GM19467 (cell line): ENCODE measurements at regions not wholly inside any gene's neighbourhood (a gene's known extent, or its start where the extent isn't known, plus 50 kb on each side); places are given as distances from the start of the nearest gene placed in this dataset.

Experiments used
- ATAC-seq: cut with Tn5 transposase; IDR thresholded peaks from one replicate; pipeline ENCODE4 v1.9.1; 2021; ENCODE audit warnings: mild to moderate bottlenecking, moderate library complexity; ENCODE audit not compliant: unreplicated experiment

DNA sequence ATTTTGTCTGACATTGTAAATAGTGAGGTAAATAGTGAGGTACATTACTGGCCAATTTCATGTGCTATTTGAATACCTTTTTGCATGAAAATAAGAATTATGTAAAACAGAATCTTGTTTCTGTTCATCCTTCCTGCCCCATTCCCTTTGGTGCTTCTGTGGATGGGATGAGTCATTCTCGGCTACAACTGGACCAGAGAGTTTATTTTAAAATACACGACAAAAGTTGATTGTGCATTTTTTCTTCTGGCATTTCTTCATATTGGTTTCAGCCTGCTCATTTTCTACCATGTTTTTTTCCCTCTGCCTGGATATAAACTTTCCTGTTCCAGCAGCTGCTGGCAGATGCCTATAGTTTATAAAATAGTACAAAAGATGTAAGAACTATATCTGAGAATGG, 107.5 kb downstream of the CYSLTR2 start:
- no peak for ATAC-seq

DNA sequence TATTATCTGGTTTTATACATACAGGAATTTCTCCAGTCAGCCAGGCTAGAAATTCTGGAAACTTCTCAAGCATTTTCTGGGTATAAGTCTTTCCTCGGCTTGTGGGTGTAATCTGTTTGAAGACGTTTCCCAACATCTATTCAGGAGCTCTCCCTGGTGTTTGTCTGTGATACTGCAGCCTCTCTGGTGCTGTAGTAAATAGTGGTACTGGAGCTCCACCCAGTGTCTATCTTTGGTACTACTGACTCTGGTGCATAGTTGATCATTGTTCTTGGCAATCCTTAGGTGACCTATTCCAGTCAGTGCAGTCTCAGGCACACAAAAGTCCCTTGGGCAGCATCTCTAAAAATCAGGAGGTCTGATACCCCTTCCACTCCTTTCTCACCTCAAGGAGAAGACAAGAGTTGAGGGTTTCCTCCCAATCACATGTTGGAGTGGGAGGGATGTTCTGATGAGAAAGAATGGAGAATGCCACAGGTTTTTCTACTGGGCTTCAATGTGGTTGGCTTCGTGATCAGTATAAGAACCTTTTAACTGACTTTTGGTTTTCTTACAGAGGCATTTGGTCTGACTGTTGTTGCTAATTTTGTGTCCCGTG, 115.5 kb downstream of the CYSLTR2 start:
- ATAC-seq, result peak; percentile 94

DNA sequence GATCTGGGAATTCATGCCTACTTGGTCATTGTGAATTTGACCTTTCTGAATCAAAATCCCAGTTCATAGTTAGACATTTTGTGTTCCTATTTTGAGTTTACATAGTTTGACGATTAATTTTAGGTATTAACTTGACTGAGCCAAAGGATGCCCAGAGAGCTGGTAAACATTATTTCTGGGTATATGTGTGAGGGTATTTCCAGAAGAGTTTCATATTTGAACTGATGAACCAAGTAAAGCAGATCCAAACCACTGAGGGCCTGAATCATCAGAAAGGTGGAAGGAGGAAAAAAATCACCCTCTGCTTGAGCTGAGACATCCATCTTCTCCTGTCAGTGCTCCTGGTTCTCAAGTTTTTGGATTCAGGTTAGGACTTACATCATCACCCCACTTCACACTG, 116.6 kb downstream of the CYSLTR2 start:
- ATAC-seq, result no peak

DNA sequence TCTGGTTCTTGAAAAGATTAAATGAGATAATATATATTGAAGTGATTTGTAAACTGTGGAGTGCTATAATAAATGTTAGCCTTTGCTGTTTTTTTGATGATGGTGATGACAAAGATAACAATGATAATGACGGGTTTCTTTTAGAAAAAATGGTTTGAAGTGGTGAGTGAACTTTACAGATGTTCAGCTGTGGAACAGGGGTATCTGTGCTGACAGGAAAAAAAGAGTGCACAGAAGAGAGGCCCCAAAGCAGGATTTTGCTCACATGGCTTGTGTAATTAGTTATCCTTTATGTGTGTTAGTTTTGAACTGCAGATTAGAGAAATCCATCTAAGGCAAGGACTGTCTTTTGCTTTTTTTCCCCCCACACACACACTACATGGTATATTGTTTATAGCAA, 119.2 kb downstream of the CYSLTR2 start:
- no peak for ATAC-seq

DNA sequence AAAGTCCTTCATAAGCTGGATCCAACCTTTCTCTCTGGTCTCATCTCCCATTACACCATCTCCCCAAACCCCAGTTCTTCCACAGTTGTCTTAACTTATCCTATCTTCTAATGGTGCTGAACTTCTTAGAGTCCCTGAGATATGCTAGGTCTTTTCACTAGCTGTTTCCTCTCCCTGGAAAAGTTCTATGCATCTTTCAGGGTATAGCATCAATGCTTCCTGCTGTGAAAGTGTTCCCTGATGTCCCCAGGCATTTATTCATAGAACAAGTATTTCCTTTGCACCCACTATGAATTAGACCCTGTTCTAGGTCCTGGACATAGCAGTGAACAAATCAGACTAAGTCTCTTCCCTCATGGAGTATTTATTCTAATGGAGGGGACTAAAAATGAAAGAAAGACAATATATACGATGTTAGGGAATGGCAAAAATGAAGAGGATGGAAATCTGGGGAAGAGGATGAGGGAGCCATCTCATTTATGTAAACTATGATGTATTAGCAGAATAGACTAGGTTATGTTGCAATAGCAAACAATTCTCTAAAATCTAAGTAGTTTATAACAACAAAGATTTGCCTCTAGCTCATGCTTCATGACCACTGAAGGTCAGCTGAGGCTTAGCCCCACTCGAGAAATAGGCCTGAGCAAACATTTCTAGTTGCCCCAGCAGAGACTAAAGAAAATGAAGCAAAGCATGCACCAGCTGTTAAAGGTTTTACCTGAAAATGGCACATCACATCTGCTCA, 120.0 kb downstream of the CYSLTR2 start:
- ATAC-seq, result no peak

DNA sequence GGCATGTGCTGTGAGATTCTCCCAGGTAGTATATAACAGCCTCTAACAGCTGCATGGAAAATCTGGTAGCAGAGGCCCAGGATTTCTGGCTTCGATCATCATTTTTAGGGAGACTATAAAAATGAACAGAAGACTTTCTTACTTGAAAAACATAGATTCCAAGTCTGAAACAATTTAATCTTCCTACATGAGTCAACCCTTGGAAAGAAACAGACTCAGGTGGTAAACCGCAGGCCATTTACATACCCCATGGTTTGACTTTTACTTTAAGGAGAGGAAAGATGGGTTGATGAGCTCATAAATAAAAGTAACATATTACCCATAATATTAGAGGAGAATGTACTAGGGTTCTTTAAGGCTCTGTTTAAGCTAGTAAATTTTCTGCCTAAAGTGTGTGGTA, 121.6 kb downstream of the CYSLTR2 start:
- ATAC-seq, result no peak

DNA sequence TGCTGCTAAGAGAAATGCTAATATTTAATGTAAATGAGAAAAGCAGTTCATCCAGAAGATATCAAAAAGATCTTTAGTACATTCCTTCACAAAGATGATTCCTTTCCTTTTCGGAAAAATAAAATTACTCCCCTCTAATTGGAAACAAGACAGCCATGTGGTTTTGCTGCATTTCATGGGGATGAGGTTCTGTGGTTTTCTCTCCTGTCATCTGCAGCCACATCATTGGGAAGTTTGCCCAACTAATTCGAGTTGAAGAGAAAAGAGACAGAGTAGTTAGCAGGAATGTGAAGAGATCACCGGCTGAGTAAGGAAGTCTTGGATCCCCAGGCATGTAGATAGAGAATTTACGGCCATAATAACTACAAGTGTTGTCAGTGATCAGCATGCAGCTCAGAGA, 122.1 kb downstream of the CYSLTR2 start:
- no peak for ATAC-seq

DNA sequence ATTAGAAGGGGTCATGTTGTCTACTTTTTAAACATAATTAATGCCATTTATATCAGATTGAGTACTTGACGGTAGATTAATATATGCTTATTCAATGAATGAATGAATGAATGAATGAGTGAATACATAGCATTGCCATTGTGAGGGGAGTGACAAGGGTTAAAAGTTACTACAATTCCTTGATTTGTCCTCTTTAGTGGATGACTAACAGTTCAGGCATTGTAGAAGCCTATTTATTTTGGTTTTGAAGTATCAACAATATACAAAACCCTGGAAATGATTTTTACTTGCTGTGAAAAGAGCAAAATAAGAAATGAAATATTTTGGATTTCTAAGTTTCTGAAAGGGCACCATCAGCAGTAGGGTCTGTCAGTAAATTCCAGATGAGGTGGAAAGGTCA, 122.7 kb downstream of the CYSLTR2 start:
- ATAC-seq, result no peak

DNA sequence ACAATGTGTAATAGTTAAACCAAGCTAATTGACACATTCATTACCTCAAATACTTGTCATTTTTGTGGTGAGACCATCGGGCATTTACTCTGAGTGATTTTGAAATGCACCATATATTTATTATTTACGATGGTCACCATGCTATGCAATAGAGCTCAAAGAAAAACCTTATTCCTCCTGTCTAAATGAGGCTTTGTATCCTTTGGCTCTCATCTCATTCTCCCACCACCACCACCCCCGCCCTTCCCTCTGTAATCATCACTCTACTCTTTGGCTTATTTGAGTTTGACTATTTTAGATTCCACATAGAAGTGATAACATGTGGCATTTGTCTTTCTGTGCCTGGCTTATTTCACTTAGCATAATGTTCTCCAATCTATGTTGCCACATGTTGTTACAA, 124.9 kb downstream of the CYSLTR2 start:
- ATAC-seq, result no peak

DNA sequence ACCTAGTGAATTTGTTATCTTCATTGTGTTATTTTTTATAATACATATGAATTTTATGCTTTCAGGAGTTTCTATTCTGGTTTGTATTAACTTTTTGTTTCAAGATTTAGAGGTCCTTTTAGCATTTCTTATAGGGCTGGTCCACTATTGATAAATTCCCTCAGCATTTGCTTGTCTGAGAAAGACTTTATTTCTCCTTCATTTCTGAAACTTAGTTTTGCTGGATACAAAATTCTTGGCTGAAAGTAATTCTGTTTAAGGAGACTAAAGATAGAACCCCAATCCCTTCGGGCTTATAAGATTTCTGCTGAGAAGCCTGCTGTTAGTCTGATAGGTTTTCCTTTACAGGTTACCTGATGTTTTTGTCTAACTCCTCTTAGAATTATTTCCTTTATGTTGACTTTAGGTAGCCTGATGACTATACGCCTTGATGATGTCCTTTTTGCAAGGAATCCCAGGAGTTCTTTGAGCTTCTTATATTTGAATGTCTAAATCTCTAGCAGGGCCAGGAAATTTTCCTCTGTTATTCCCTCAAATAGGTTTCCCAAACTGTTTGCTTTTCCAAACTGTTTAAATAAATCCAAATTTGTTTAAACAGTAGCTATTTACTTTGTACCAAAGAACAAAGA, 127.1 kb downstream of the CYSLTR2 start:
- no peak for ATAC-seq

DNA sequence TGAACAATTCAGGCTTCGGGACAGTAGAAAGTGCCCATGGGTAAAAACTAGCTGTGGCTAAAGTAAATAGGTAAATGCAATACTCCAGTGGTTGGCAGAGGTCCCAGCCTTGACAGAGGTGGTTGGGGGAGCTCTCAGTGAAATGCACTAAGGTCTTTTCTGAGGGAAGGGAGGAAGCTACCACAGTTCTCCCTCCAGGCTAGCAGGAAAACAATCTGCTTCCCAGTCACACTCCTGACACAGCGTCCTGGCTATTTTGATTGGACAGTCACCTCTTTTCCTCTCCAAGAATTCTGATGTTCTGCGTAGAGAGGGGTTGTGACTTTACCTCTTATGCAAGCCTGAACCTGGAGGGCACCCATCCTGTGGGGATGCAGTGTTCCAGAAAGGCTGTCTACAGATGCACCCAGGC, 128.7 kb downstream of the CYSLTR2 start:
- no peak for ATAC-seq

DNA sequence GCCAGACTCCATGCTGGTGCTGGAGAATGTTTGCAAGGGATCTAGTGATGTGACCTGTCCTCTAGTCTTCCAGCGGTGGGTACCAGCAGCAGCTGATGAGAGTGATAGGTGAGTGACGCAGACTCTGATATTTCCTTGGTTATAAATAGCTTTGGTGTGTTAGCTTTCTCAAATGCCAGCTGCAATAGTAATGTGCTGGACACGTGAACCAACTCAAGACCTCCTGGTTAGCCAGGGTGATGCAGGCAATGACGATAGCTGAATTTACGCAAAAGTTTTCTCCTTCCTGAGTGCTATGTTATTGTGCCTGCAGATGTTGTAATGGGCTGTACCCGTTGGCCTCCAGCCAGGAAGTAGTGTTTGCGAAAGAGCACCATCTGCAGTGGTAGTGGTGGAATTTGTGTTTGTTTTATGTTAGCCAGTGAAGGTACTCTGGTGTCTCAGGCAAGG, 129.5 kb downstream of the CYSLTR2 start:
- no peak for ATAC-seq

DNA sequence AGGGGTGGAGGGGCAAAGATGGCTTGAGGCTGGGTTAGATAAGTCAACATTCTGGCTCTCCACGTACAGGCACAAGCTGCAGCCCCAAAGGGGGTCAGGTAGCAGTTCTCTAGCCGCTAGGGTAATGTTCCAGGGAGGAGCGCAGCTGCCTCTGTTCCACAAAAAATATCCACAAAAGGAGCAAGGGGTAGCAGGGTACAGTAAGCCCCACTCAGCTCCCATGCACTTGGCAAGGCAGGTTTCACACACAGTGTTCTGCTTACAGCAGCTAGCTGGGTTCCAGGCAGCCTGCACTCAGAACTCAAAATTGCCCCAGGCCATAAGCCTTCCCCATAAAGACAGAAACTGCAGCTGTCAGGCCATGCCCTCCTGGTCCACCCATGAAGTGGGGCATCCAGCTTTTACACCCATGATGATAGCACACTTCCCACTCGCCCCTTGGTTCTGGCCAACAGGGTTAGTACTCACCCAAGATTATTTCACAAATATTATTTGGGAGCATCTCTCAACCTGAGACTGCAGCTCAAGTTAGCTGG, 130.0 kb downstream of the CYSLTR2 start:
- no peak for ATAC-seq

DNA sequence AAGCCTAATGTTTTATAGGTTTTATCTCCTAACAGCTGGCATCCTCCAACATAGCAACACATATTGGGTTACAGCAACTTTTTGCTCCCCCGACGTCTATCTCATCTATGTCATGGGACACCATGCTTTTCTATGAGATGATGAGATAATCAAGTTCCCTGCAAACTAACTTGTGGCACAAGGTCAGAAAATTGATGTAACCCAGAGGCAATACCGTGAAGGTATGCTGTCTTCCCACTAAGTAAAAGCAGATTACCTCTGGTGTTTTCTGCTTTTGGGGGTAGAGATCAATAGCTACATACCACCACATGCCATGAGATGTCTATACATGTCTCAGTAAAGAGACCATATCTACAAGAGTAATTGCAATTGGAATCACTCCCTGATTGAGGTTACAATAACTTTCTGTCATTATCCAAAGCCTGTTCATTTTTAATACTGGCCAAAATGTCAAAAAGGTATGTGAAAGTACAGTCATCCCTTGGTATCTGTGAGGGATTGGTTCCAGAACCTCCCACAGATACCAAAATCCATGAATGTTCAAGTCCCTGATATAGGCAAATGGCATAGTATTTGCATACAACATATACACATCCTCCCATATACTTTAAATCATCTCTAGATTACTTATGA, 131.3 kb downstream of the CYSLTR2 start:
- ATAC-seq, result no peak

DNA sequence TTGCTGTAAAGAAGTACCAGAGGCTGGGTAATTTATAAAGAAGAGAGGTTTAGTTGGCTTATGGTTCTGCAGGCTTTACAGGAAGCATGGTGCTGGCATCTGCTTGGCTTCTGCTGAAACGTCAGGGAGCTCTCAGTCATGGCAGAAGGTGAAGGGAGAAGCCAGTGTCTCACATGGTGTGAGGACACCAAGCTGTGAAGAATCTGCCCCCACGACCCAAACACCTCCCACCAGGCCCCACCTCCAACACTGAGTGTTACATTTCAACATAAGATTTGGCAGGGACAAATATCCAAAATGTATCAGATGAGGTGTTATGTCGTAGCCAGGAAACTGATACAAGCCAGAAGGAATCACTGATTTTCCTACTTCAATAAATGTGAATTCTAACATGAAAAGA, 136.5 kb downstream of the CYSLTR2 start:
- no peak for ATAC-seq

DNA sequence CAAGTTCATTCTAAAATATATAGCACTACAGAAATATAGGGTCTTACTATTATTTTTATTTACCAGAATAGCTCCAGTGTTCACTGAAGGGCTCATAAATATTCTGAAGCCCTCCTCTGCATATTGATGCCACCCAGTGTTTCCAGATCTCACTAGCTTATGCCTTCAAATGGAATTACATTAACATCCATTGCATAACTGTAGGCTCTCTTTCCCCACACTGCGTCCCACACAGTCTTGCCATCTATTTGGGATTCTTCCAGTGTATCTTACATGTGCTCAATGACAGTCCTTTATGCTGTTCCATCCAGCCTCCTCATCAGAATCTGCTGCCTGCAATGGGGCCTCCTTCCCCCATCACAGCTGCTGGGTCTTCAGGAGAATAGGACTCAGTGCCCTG, 137.2 kb downstream of the CYSLTR2 start:
- ATAC-seq, result no peak

DNA sequence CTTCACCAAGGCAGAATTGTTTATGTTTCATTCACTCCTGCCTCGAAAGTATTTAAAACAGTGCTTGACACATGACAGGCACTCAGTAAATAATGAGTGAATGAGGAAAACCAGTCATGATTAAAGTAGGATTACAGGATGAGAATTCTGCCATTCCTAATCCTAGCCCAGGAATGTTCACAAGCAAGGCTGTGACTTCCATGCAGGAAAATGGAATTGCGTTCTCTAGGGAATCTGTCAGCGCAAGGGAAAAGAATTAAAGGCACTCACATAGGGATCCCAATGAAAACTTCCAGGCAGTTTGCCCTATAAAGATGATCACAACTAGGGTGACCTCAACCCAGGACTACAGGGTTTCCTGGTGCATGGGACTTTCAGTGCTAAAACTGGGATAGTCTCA, 143.4 kb downstream of the CYSLTR2 start:
- ATAC-seq, result no peak

DNA sequence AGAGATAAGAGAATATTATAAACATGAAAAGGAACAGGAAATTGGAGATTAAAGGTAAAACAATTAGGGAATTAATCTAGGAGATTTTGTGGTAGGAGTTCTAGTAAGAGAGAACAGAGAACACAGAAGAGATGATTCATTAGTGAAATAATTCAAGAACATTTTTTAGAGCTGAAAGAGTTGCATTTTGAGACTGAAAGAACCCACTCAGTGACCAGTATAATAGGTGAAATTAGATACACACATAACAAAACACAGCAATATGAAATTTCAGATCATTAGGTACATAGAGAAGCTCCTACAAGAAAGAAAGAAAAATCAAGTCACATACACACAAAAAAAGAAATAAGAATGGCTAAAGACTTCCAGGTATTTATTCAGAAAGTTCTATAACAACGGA, 144.0 kb downstream of the CYSLTR2 start:
- no peak for ATAC-seq

DNA sequence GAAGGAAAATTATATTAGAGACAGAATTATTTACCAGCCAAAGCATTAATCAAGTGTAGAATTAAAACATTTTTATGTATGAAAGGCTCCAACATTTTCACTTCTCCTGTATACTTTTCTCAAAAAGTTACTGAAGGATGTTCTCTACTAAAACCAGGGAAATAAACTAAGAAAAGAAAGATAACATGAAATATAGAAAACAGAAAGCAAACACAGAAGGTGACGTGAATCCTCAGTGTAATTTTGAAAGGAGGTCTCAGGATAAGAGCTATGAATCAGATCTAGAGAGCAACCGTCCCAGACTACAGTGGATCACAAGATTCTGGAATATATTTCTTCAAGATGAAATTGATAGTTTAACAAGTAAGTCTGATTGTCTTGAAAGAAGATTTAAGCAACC, 144.5 kb downstream of the CYSLTR2 start:
- ATAC-seq, result no peak

DNA sequence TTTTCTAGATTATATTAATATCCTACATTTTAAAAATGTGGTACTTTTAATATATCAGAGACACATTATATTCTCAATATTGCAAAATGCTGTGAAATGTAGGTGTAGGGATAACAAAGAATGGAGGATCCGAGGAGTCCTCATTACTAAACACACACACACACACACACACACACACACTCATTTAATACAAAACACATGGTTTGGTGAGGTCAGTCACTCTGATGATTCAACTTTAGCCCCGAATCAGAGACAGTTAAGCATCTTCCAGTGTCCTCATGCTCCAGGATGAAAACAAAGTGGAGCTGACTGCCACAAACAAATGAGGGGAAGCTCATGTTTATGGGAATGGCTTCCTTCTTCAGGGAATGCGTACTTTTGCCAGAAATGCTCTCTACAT, 147.5 kb downstream of the CYSLTR2 start:
- ATAC-seq, result no peak

DNA sequence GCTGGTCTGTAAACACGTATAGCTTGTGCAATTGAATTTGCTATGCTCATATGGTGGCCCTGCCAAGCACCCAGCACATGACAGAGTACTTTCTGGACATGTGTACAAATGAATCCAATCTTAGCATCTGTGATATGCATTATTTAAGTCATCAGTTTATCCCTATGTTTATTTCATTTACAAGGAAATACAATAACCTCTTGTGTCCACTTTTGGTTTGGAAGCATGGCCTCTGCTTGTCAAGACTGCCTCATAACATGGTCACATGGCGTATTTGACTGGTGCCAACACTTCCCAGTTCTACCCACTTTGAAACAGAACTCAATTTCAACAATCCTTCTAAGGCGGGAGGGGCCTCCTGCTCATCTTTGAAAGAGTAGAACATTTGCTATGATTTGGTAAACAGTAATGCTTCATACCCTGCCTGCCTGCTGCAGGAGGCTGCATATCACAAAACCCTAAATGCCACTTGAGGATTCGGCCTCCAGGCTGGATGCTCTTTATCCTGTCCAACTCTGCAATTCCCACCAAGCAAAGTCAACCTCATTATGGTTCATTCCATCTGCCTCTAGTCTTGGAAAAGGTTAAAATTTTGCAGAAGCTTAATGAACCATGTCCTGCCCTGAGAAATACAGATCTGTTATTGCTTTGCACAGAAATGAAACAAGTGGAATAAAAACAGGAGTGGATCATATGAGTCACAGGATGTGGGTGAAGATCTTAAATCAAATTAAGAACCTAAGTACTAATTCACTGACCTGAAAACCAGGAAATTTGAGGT, 151.3 kb downstream of the CYSLTR2 start:
- ATAC-seq, result no peak
